GM21447 (cell line): ENCODE measurements at regions not wholly inside any gene's neighbourhood (a gene's known extent, or its start where the extent isn't known, plus 50 kb on each side); places are given as distances from the start of the nearest gene placed in this dataset.
"Not testable (repeated sequence)": the region's sequence is repeated elsewhere in the genome, so short reads cannot be mapped to it uniquely, and the experiment has no call there.

Experiments used
- ATAC-seq: cut with Tn5 transposase; IDR thresholded peaks from one replicate; pipeline ENCODE4 v1.9.1; 2021; ENCODE audit not compliant: unreplicated experiment

- ATAC-seq: no peak
Observed at GRCh38 chr7:25069900-25070443, 55.1 kb downstream of the CYCS start.

GRCh38 chr7:25068502-25069213 lies 56.4 kb downstream of the CYCS start:
- no peak for ATAC-seq

- no peak for ATAC-seq
Observed at GRCh38 chr7:25067726-25068501, 57.1 kb downstream of the CYCS start.

GRCh38 chr7:25066253-25066652 lies 58.8 kb downstream of the CYCS start:
- ATAC-seq: no peak

- no peak for ATAC-seq
Observed at GRCh38 chr7:25062380-25062779, 62.7 kb downstream of the CYCS start.

- no peak for ATAC-seq
Observed at GRCh38 chr7:25060487-25061055, 64.5 kb downstream of the CYCS start.

GRCh38 chr7:25059576-25059975 lies 65.5 kb downstream of the CYCS start:
- no peak for ATAC-seq

GRCh38 chr7:25056368-25056767 lies 68.7 kb downstream of the CYCS start:
- no peak for ATAC-seq

- ATAC-seq: no peak
Observed at GRCh38 chr7:25055520-25056220, 69.4 kb downstream of the CYCS start.

- ATAC-seq: no peak
Observed at GRCh38 chr7:25054819-25055519, 70.1 kb downstream of the CYCS start.

GRCh38 chr7:25050223-25050622 lies 70.2 kb upstream of the OSBPL3 start:
- ATAC-seq: no peak

GRCh38 chr7:25048444-25048834 lies 68.5 kb upstream of the OSBPL3 start:
- ATAC-seq: no peak

GRCh38 chr7:25047571-25048443 lies 67.8 kb upstream of the OSBPL3 start:
- not testable (repeated sequence) for ATAC-seq

GRCh38 chr7:25037325-25037724 lies 57.3 kb upstream of the OSBPL3 start:
- no peak for ATAC-seq

- ATAC-seq: no peak
Observed at GRCh38 chr7:25035274-25035673, 55.3 kb upstream of the OSBPL3 start.

- ATAC-seq: no peak
Observed at GRCh38 chr7:25034136-25034535, 54.2 kb upstream of the OSBPL3 start.

GRCh38 chr7:25032774-25033743 lies 53.1 kb upstream of the OSBPL3 start:
- ATAC-seq: no peak

- peak; percentile 41 for ATAC-seq
Observed at GRCh38 chr7:25031432-25031831, 51.5 kb upstream of the OSBPL3 start.

- ATAC-seq: peak; percentile 96
Observed at GRCh38 chr7:25031007-25031406, 51.0 kb upstream of the OSBPL3 start.
